A673 (cell line): ENCODE measurements at regions not wholly inside any gene's neighbourhood (a gene's known extent, or its start where the extent isn't known, plus 50 kb on each side); places are given as distances from the start of the nearest gene placed in this dataset.
"Not testable (repeated sequence)": the region's sequence is repeated elsewhere in the genome, so short reads cannot be mapped to it uniquely, and the experiment has no call there.

Experiments used
- BruUV-seq: library from RNA; stranded (reverse); fragments of 400-500 nt; replicated peaks from 2 replicates; lab custom pipeline; 2021; lab: Mats Ljungman, UMichigan
- CTCF ChIA-PET: fragments of 300-600 bp; sonication (Branson Sonifier 250); formaldehyde crosslinking; loops from one replicate; lab custom pipeline; 2022; ENCODE audit warnings: antibody characterized with exemption; lab: Charles Lee
- POLR2A ChIA-PET: fragments of 300-600 bp; sonication (Branson Sonifier 250); formaldehyde crosslinking; loops from one replicate; lab custom pipeline; 2022; ENCODE audit warnings: antibody characterized with exemption; ENCODE audit not compliant: low non-redundant PET; lab: Charles Lee
- DNase-seq: peaks from one replicate; pipeline ENCODE4 v3.0.0-alpha.2; 2015; ENCODE audit warnings: low spot score
- H3K27ac ChIP-seq: fragments of 200-600 bp; sonication (generic); 2 replicates; pipeline ENCODE4 v1.5.1; 2016; ENCODE audit warnings: mixed run types, low read depth, mild to moderate bottlenecking, mixed read lengths, antibody characterized with exemption, low read length; ENCODE audit not compliant: poor library complexity, severe bottlenecking
- H3K27me3 ChIP-seq: fragments of 200-600 bp; sonication (generic); replicated peaks from 2 replicates; pipeline ENCODE4 v1.6.1; 2017; ENCODE audit warnings: mixed run types, low read depth, mild to moderate bottlenecking, mixed read lengths, antibody characterized with exemption, low read length; ENCODE audit not compliant: insufficient read depth, poor library complexity
- H3K36me3 ChIP-seq: fragments of 200-600 bp; sonication (generic); 2 replicates; pipeline ENCODE4 v1.6.1; 2016; ENCODE audit warnings: mixed run types, mild to moderate bottlenecking, mixed read lengths, antibody characterized with exemption, low read length; ENCODE audit not compliant: insufficient read depth, poor library complexity, severe bottlenecking
- H3K4me1 ChIP-seq: fragments of 200-600 bp; sonication (generic); 2 replicates; pipeline ENCODE4 v1.6.1; 2017; ENCODE audit warnings: mixed run types, mild to moderate bottlenecking, mixed read lengths, antibody characterized with exemption, low read length; ENCODE audit not compliant: insufficient read depth, poor library complexity, severe bottlenecking
- H3K4me3 ChIP-seq: fragments of 200-600 bp; sonication (generic); 2 replicates; pipeline ENCODE4 v1.5.1; 2016; ENCODE audit warnings: low read depth, mixed run types, mild to moderate bottlenecking, mixed read lengths, low read length; ENCODE audit not compliant: poor library complexity, severe bottlenecking
- H3K9me3 ChIP-seq: fragments of 200-600 bp; sonication (generic); 2 replicates; pipeline ENCODE4 v1.6.1; 2016; ENCODE audit warnings: mixed run types, low read depth, mild to moderate bottlenecking, mixed read lengths, antibody characterized with exemption, low read length; ENCODE audit not compliant: poor library complexity, severe bottlenecking
- EZH2 ChIP-seq: fragments of 200-600 bp; sonication (generic); IDR thresholded peaks from 2 replicates; pipeline ENCODE4 v1.6.1; 2017; ENCODE audit warnings: borderline replicate concordance, low read depth, mild to moderate bottlenecking, mixed read lengths, antibody characterized with exemption, low read length; ENCODE audit not compliant: poor library complexity, severe bottlenecking
- intact Hi-C: fragments of 100-400 bp; cut with micrococcal nuclease; formaldehyde crosslinking; loops from one replicate; pipeline ENCODE4 v1.10.0; 2022; ENCODE audit not compliant: unreplicated experiment
- TF ChIP-seq, protein P1 (sequence below): fragments of 300-800, 200-600 bp; sonication (generic); conservative IDR thresholded peaks from 2 replicates; pipeline ENCODE4 v1.5.1; 2017; ENCODE audit warnings: low read depth, mild to moderate bottlenecking, antibody characterized with exemption, low read length, moderate library complexity, mixed read lengths

- Histone ChIP-seq H3K4me3 (no peak overlapping the region), H3K36me3 (no peaks in the 10 kb centered on the region), H3K4me1 (no peaks in the 10 kb centered on the region), H3K27ac (no peak overlapping the region), H3K9me3 (no peaks in the 10 kb centered on the region), H3K27me3 (peaks cover 8% of the 10 kb centered on the region)
- ChIA-PET POLR2A (no interaction called here), CTCF (no interaction called here)
- no peak for TF ChIP-seq EZH2
- TF ChIP-seq, protein P1, sequence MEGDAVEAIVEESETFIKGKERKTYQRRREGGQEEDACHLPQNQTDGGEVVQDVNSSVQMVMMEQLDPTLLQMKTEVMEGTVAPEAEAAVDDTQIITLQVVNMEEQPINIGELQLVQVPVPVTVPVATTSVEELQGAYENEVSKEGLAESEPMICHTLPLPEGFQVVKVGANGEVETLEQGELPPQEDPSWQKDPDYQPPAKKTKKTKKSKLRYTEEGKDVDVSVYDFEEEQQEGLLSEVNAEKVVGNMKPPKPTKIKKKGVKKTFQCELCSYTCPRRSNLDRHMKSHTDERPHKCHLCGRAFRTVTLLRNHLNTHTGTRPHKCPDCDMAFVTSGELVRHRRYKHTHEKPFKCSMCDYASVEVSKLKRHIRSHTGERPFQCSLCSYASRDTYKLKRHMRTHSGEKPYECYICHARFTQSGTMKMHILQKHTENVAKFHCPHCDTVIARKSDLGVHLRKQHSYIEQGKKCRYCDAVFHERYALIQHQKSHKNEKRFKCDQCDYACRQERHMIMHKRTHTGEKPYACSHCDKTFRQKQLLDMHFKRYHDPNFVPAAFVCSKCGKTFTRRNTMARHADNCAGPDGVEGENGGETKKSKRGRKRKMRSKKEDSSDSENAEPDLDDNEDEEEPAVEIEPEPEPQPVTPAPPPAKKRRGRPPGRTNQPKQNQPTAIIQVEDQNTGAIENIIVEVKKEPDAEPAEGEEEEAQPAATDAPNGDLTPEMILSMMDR = no peak
- intact Hi-C loops = no loop called here
- no TSS peak for BruUV-seq
- DNase-seq = no peak
Measured at GRCh38 chr6:151692216-151692615, 115.3 kb upstream of the ESR1 start.

DNA sequence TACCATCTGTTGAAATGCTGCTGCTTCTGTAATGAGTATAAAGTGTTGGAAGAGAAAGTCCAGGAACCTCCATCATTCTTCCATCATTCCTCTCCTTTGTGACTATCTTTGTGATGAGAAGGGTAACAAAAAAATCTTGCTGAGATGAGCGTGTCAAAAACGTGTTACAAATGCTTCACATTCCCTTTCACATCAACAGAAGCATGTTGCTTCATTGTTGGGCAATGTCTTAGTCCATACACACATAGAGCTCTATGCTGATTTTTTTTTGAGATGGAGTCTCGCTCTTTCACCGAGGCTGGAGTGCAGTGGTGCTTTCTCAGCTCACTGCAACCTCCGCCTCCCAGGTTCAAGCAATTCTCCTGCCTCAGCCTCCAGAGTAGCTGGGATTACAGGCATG is 114.1 kb upstream of the ESR1 start:
- Histone ChIP-seq H3K27me3 (peaks cover 8% of the 10 kb centered on the region), H3K36me3 (no peaks in the 10 kb centered on the region), H3K9me3 (no peaks in the 10 kb centered on the region), H3K4me3 (no peak overlapping the region), H3K27ac (no peak overlapping the region), H3K4me1 (no peaks in the 10 kb centered on the region)
- intact Hi-C loops = no loop called here
- CTCF ChIA-PET = no interaction called here
- no TSS peak for BruUV-seq
- no peak for TF ChIP-seq EZH2
- TF ChIP-seq, protein P1 = no peak
- POLR2A ChIA-PET = no interaction called here
- DNase-seq = no peak

- Histone ChIP-seq H3K27me3 (peaks cover 3% of the 10 kb centered on the region), H3K4me1 (no peaks in the 10 kb centered on the region), H3K4me3 (no peak overlapping the region), H3K36me3 (no peaks in the 10 kb centered on the region), H3K9me3 (no peaks in the 10 kb centered on the region), H3K27ac (no peak overlapping the region)
- CTCF ChIA-PET = no interaction called here
- intact Hi-C loops = no loop called here
- no peak for DNase-seq
- no TSS peak for BruUV-seq
- TF ChIP-seq, protein P1 = no peak
- no peak for TF ChIP-seq EZH2
- POLR2A ChIA-PET = no interaction called here
Measured at GRCh38 chr6:151695156-151695555, 112.3 kb upstream of the ESR1 start.

DNA sequence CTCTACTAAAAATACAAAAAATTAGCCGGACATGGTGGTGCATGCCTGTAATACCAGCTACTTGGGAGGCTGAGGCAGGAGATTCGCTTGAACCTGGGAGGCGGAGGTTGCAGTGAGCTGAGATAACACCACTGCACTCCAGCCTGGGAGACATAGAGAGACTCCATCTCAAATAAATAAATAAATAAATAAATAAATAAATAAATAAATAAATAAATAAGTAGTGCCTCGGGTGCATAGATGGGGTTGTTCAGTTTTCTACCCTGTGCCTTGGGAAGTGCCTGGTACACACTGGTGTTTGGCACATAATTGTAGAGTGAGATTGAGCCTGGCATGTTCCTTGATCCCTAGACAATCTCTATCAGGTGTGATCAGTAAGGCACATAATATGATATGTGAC is 111.2 kb upstream of the ESR1 start:
- H3K4me3 ChIP-seq, intact Hi-C loops, POLR2A ChIA-PET, BruUV-seq, H3K9me3 ChIP-seq, H3K27me3 ChIP-seq, DNase-seq, H3K36me3 ChIP-seq, H3K27ac ChIP-seq, H3K4me1 ChIP-seq, CTCF ChIA-PET: not testable (repeated sequence)
